GM18499 (cell line): ENCODE measurements at regions not wholly inside any gene's neighbourhood (a gene's known extent, or its start where the extent isn't known, plus 50 kb on each side); places are given as distances from the start of the nearest gene placed in this dataset.
A peak's percentile ranks its signal among the peaks of the same experiment; 100 is the strongest.
"Not testable (repeated sequence)": the region's sequence is repeated elsewhere in the genome, so short reads cannot be mapped to it uniquely, and the experiment has no call there.

Experiments
- ATAC-seq: cut with Tn5 transposase; IDR thresholded peaks from one replicate; pipeline ENCODE4 v1.9.1; 2021; ENCODE audit warnings: moderate number of reproducible peaks; ENCODE audit not compliant: insufficient read depth, unreplicated experiment

DNA sequence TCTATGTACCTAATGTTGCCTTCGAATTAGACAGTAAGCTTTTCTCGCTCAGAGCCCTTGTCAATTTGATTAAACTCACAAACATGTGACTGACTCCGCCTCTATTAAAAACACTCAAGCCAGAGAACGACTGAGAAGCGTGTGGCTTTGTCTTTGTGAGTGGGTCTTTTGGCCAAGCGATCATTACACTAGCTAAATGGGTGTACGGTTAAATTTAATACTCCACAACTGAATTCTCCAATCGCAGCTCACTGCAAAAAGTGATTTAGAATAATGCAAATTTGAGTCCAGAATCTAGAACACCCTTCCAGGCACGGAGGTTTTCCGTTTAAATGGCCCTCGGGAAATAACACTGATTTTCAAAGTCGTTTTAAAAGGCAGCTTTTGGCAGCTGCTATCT, 253.7 kb downstream of the EFCAB11 start:
- ATAC-seq: no peak

GRCh38 chr14:89699071-89699470, 255.5 kb downstream of the EFCAB11 start:
- ATAC-seq: no peak

- ATAC-seq: no peak
Observed at GRCh38 chr14:89697281-89698060, 257.1 kb downstream of the EFCAB11 start.

GRCh38 chr14:89695846-89696245, 258.7 kb downstream of the EFCAB11 start:
- ATAC-seq: no peak

DNA sequence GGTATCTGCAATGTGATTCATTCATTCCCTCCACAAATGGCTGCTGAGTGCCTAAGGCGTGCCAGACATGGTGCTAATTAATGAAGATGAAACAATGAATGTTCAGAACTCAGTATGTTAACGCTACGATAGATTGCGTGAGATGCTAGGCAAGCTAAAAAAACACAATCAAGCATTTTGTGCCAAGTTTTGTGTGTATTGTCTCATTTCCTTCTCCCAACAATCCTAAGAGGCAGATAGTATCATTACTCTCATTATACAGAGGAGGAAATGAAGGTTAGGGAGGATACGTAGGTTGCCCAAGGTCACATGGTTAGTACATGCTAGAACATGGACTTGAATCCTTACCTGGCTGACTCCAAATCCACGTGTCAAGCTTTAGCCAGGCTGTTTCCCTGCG, 264.4 kb downstream of the EFCAB11 start:
- no peak for ATAC-seq

GRCh38 chr14:89689711-89690110, 264.8 kb downstream of the EFCAB11 start:
- not testable (repeated sequence) for ATAC-seq

GRCh38 chr14:89688507-89689211, 265.9 kb downstream of the EFCAB11 start:
- no peak for ATAC-seq

DNA sequence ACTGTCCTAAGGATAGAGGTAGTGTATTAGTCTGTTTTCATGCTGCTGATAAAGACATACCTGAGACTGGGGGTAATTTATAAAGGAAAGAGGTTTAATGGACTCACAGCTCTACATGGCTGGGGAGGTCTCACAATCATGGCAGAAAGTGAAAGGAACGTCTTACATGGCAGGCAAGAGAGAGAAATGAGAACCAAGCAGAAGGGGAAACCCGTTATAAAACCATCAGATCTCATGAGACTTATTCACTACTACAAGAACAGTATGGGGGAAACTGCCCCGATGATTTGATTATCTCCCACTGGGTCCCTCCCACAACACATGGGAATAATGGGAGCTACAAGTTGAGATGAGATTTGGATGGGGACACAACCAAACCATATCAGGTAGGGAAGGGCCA, 267.4 kb downstream of the EFCAB11 start:
- not testable (repeated sequence) for ATAC-seq

GRCh38 chr14:89684139-89684538, 267.1 kb upstream of the FOXN3 start:
- no peak for ATAC-seq

GRCh38 chr14:89681086-89682018, 264.3 kb upstream of the FOXN3 start:
- peak; percentile 70 for ATAC-seq

GRCh38 chr14:89680156-89680555, 263.1 kb upstream of the FOXN3 start:
- no peak for ATAC-seq

GRCh38 chr14:89678768-89679167, 261.7 kb upstream of the FOXN3 start:
- ATAC-seq: no peak

- no peak for ATAC-seq
Observed at GRCh38 chr14:89675590-89675989, 258.6 kb upstream of the FOXN3 start.

GRCh38 chr14:89674936-89675335, 257.9 kb upstream of the FOXN3 start:
- no peak for ATAC-seq

DNA sequence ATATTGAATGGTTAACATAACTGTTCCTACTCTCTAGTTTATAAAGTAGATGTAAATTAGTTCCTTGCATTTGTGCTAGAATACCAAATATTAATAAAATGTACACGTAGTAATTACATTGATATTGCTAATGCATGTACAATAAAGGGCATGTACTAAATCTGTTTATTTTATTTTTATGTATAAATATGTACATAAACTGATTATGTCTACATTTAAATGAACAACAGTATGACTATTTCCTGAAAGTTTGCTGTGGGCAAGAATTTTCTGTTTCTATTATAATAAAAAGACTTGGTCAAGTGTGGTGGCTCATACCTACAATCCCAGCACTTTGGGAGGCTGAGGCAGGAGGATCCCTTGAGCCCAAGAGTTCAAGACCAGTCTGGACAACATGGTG, 257.2 kb upstream of the FOXN3 start:
- ATAC-seq: no peak

DNA sequence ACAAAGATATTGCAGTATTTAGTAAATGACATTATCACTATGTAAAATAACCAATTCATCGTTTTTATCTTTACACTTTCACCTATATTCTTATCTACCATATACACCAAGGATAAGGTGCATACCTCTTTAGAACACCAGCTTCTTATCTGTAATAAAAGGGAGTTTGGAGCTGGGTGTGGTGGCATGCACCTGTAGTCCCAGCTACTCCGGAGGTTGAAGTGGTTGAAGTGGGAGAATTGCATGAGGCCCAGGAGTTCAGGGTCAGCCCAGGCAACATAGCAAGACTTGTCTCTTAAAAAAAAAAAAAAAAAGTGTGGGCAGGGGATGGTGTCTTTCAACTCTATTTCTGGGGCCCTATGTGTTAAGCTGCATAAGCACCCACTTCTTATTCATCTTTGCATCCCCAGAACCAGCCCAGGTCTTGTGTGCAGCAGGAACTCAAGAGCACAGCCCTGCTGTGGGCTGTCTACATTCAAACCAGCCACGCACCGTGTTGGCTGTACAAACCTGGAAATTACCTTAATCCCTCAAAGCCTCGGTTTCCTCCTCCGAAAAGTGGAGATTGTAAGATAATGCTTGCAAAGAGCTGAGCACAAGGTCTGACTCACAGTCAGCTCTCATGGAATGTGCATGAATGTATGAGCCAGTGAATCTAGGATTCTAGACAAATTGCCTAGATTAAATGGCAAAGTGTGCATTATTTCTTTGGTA, 256.6 kb upstream of the FOXN3 start:
- ATAC-seq: no peak

DNA sequence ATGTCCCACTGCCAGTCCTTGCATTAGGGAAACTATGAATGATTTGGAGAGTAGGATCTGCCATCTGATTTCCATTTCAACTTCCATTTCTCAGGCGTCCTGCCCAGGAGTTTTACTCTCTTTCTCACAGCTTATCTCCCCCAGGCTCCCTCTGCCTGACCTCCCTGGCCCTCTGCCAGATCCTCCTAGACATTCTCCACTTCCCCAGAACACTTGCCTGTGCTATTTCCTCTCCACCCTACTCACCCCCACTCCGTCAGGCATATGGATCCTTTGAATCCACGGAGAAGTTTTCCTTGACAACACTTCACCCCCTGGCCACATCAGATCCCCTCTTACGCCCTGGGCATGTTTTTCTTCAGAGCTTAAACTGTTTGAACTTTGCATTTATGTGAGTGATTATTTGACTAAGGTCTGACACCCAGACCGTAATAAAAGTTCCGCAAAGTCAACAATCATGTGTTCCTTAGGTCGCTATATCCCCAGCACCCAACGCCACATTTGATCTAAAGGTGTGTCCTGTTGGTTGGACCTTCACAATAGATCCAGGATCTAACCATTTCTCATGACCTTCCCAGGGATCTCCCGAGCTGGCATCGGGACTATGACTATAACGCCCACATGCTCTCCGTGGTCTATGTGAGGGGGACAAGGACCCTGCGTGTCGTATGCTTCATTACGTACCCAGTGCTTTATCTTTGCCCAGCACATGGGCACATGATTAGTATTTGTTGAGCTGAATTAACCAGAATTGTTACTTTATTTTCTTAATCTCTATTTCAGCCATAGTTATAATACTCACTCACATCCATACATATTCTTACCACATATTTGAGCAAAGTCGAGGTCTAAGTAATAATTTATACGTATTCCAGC, 255.8 kb upstream of the FOXN3 start:
- ATAC-seq: no peak

- ATAC-seq: no peak
Observed at GRCh38 chr14:89669193-89669592, 252.2 kb upstream of the FOXN3 start.

GRCh38 chr14:89667983-89668382, 250.9 kb upstream of the FOXN3 start:
- ATAC-seq: no peak
